M059J (cell line): ENCODE measurements at regions not wholly inside any gene's neighbourhood (a gene's known extent, or its start where the extent isn't known, plus 50 kb on each side); places are given as distances from the start of the nearest gene placed in this dataset.

Source experiments
- DNase-seq: peaks from one replicate; pipeline ENCODE4 v3.0.0-alpha.2; 2012; ENCODE audit warnings: low read depth

GRCh38 chr4:23169608-23170311 is 477.0 kb downstream of the GBA3 start:
- DNase-seq = no peak

- DNase-seq = no peak
Observed at GRCh38 chr4:23166919-23167318, 474.2 kb downstream of the GBA3 start.

- DNase-seq = no peak
Observed at GRCh38 chr4:23166407-23166806, 473.7 kb downstream of the GBA3 start.

- DNase-seq = no peak
Observed at GRCh38 chr4:23165669-23166068, 472.9 kb downstream of the GBA3 start.

GRCh38 chr4:23163647-23164436 is 471.1 kb downstream of the GBA3 start:
- peak; percentile 69 for DNase-seq

GRCh38 chr4:23162275-23162674 is 469.5 kb downstream of the GBA3 start:
- no peak for DNase-seq

GRCh38 chr4:23161787-23162186 is 469.1 kb downstream of the GBA3 start:
- DNase-seq = no peak

GRCh38 chr4:23153076-23153475 is 460.3 kb downstream of the GBA3 start:
- DNase-seq = no peak

- no peak for DNase-seq
Observed at GRCh38 chr4:23149815-23150214, 457.1 kb downstream of the GBA3 start.

- no peak for DNase-seq
Observed at GRCh38 chr4:23144707-23145106, 452.0 kb downstream of the GBA3 start.

GRCh38 chr4:23135792-23136645 is 443.3 kb downstream of the GBA3 start:
- DNase-seq = peak; percentile 46

- DNase-seq = no peak
Observed at GRCh38 chr4:23134331-23134730, 441.6 kb downstream of the GBA3 start.

- peak; percentile 17 for DNase-seq
Observed at GRCh38 chr4:23130845-23131244, 438.1 kb downstream of the GBA3 start.

- DNase-seq = no peak
Observed at GRCh38 chr4:23125118-23125517, 432.4 kb downstream of the GBA3 start.

GRCh38 chr4:23122666-23123400 is 430.1 kb downstream of the GBA3 start:
- no peak for DNase-seq

- no peak for DNase-seq
Observed at GRCh38 chr4:23120374-23120773, 427.6 kb downstream of the GBA3 start.

GRCh38 chr4:23117826-23118225 is 425.1 kb downstream of the GBA3 start:
- peak; percentile 11 for DNase-seq

- peak; percentile 5 for DNase-seq
Observed at GRCh38 chr4:23114538-23114937, 421.8 kb downstream of the GBA3 start.

- no peak for DNase-seq
Observed at GRCh38 chr4:23113104-23113503, 420.4 kb downstream of the GBA3 start.

GRCh38 chr4:23106516-23106915 is 413.8 kb downstream of the GBA3 start:
- no peak for DNase-seq

GRCh38 chr4:23105759-23106370 is 413.1 kb downstream of the GBA3 start:
- no peak for DNase-seq
